ENCODE measurements at regions not wholly inside any gene's neighbourhood (a gene's known extent, or its start where the extent isn't known, plus 50 kb on each side); places are given as distances from the start of the nearest gene placed in this dataset.

- no peak overlapping the region for H3K4me3 ChIP-seq (replicated peaks in 1 of 3; ENCODE audit: insufficient read depth in 1 of 3, low read depth in 1 of 3, low read length in 3 of 3)
- no peaks in the 10 kb centered on the region for H3K36me3 ChIP-seq (ENCODE audit: control insufficient read depth in 2 of 2, extremely low read depth in 1 of 2, insufficient read depth in 2 of 2, low read length in 2 of 2)
- BruUV-seq (replicated peaks): no TSS peak
- no peaks in the 10 kb centered on the region for H3K4me1 ChIP-seq (ENCODE audit: control insufficient read depth, extremely low read depth, insufficient read depth, low read length)
- CTCF ChIA-PET: interaction anchor here (1.4 kb wide), 1 partner anchor 706 kb away, joined by 4 read pairs; no protein-coding TSS in a partner anchor
- dilution Hi-C loops (cut with MboI; ENCODE audit: extremely low pct_ligation_motif_present, low sequenced_read_pairs) (no loop called here), intact Hi-C loops (cut with micrococcal nuclease) (no loop called here)
- no peak overlapping the region for H3K9ac ChIP-seq (replicated peaks; ENCODE audit: extremely low read depth, insufficient read depth, low read length)
- H3K27ac ChIP-seq (ENCODE audit: insufficient read depth, low read depth, low read length): no peak overlapping the region
- no peak overlapping the region for H3K4me2 ChIP-seq (ENCODE audit: insufficient read depth, low read length)
- TF ChIP-seq FOS (IDR thresholded peaks at IDR 0.05; ENCODE audit: borderline replicate concordance, insufficient read depth, low read length) (no peak), GATA2 (IDR thresholded peaks at IDR 0.05; ENCODE audit: insufficient read depth, insufficient read length, low read depth, low read length) (no peak), POLR2AphosphoS5 (IDR thresholded peaks at IDR 0.05; ENCODE audit: insufficient read depth, low read depth, low read length) (no peak), JUN (IDR thresholded peaks at IDR 0.05; ENCODE audit: borderline replicate concordance, insufficient read depth, insufficient read length, low read depth) (no peak), MAX (IDR thresholded peaks at IDR 0.05; ENCODE audit: insufficient read depth, insufficient read length) (no peak), EZH2 (IDR thresholded peaks at IDR 0.05; ENCODE audit: borderline replicate concordance, low read depth, low read length, severe bottlenecking) (no peak)
- TF ChIP-seq, protein P1, sequence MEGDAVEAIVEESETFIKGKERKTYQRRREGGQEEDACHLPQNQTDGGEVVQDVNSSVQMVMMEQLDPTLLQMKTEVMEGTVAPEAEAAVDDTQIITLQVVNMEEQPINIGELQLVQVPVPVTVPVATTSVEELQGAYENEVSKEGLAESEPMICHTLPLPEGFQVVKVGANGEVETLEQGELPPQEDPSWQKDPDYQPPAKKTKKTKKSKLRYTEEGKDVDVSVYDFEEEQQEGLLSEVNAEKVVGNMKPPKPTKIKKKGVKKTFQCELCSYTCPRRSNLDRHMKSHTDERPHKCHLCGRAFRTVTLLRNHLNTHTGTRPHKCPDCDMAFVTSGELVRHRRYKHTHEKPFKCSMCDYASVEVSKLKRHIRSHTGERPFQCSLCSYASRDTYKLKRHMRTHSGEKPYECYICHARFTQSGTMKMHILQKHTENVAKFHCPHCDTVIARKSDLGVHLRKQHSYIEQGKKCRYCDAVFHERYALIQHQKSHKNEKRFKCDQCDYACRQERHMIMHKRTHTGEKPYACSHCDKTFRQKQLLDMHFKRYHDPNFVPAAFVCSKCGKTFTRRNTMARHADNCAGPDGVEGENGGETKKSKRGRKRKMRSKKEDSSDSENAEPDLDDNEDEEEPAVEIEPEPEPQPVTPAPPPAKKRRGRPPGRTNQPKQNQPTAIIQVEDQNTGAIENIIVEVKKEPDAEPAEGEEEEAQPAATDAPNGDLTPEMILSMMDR (IDR thresholded peaks at IDR 0.05; ENCODE audit: extremely low read depth in 1 of 2, insufficient read depth in 1 of 2, low read depth in 1 of 2, low read length in 2 of 2): no peak
- POLR2A ChIA-PET: no interaction called here
- FAIRE-seq (no peak), DNase-seq (ENCODE audit: low read depth, low spot score) (no peak)
- no peaks in the 10 kb centered on the region for H4K20me1 ChIP-seq (replicated peaks; ENCODE audit: control insufficient read depth, extremely low read depth, insufficient read depth, low read length)
- no peaks in the 10 kb centered on the region for H3K9me3 ChIP-seq (replicated peaks; ENCODE audit: control insufficient read depth, insufficient read depth, low read length)
- H2AFZ ChIP-seq (ENCODE audit: low read depth, low read length): no peak overlapping the region
- no peaks in the 10 kb centered on the region for H3K79me2 ChIP-seq (ENCODE audit: control insufficient read depth, insufficient read depth, low read length)
- H3K27me3 ChIP-seq (ENCODE audit: control insufficient read depth in 2 of 2, insufficient read depth in 2 of 2, low read length in 2 of 2): no peaks in the 10 kb centered on the region
- H3K9me1 ChIP-seq (replicated peaks; ENCODE audit: control insufficient read depth, extremely low read depth, insufficient read depth, low read length): no peaks in the 10 kb centered on the region
These were observed 1378.1 kb upstream of the NXPH2 start for GRCh38 chr2:140158259-140158658.
